GM18873 (cell line): ENCODE measurements at regions not wholly inside any gene's neighbourhood (a gene's known extent, or its start where the extent isn't known, plus 50 kb on each side); places are given as distances from the start of the nearest gene placed in this dataset.
A peak's percentile ranks its signal among the peaks of the same experiment; 100 is the strongest.
"Not testable (repeated sequence)": the region's sequence is repeated elsewhere in the genome, so short reads cannot be mapped to it uniquely, and the experiment has no call there.

Experiments
- ATAC-seq: cut with Tn5 transposase; IDR thresholded peaks from one replicate; pipeline ENCODE4 v1.9.1; 2021; ENCODE audit warnings: mild to moderate bottlenecking, moderate library complexity, moderate number of reproducible peaks; ENCODE audit not compliant: unreplicated experiment, low FRiP score

DNA sequence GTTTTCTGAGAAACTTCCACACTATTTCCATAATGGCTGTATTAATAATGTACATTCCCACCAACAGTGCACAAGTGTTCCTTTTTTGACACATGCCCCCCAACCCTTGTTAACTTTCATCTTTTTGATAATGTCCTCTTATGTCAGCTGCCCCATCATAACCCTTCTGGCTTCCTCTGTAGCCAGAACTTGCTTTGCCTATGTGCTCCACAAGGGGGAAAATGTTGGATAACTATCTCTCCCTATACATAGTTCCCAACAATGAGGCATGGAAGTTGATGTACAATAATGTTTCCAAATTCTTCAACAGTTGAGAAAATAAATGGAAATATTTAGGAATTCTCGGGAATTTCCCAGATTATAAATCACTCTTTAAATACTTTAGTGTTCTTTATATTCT is 142.9 kb downstream of the ASB9 start:
- ATAC-seq = no peak

GRCh38 chrX:15116900-15117299 is 153.0 kb downstream of the ASB9 start:
- ATAC-seq = no peak

- no peak for ATAC-seq
These were observed 154.9 kb downstream of the ASB9 start for GRCh38 chrX:15114743-15115566.

DNA sequence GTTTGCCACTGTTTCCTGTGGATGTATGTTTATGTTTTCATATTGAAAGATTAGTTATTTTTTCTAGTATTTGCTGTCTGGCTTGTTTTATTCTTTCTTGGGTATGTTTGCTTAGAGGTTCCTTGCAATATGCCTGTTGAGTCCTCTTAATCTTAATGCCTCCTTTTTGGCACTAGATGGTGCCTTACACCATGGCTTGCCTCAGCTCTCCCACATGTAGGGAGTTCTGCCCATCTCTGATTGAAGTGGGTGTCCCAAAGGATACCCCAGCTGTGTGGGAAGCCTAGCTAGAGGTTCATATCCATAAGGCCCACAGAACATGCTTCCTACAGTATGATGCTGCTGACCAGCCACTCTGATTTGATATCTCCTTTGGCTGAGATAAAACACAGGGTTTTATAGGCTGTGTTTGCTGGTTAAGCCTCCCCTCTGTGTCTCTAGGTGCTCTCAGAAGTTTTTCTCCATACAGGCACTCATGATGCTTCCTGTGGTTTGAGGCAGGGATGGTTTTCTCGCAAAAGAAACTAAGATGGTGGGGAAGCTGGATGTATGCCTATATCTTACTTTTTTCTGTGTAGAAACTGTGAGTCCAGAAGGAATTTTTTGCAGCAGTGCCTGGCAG is 162.4 kb downstream of the ASB9 start:
- no peak for ATAC-seq

GRCh38 chrX:15098505-15098904 is 171.4 kb downstream of the ASB9 start:
- no peak for ATAC-seq

GRCh38 chrX:15087747-15088146 is 182.1 kb downstream of the ASB9 start:
- no peak for ATAC-seq

- no peak for ATAC-seq
These were observed 196.6 kb downstream of the ASB9 start for GRCh38 chrX:15073313-15073712.

- ATAC-seq = no peak
These were observed 197.0 kb downstream of the ASB9 start for GRCh38 chrX:15072880-15073279.

DNA sequence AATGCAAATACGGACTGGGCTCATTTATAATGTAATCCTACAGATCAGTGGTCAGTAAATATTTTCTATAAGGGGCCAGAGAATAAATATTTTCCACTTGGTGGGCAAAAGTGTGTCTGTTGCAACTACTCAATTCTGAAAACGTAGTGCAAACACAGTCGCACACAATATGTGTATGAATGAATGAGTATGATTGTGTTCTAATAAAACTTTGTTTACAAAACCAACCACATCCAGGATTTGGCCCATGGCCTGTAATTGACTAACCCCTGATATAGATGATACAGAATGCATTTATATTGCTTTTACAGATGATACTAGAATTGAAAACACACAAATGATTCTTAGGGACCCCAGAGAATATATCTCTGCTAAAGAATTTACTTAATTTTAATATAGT is 197.6 kb downstream of the ASB9 start:
- no peak for ATAC-seq

DNA sequence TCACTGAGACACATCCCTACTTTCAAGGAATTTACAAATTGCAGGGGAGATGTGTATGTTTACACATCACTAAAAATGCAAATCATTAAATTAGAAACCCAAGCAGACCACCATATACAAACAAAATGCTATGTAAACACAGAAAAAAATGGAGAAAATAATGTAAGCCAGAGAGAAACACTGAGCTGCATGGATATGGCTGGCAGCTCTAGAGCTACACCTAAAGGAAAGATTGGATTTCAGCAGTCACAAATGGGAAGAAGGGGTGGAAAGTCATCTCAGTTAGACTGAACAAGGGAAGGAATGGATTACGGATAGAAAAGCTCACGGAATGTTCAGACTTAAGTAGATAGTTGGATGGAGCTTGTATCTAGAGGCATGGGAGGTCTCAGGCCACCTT is 186.3 kb downstream of the MOSPD2 start:
- ATAC-seq = no peak

GRCh38 chrX:15056044-15056443 is 182.8 kb downstream of the MOSPD2 start:
- no peak for ATAC-seq

DNA sequence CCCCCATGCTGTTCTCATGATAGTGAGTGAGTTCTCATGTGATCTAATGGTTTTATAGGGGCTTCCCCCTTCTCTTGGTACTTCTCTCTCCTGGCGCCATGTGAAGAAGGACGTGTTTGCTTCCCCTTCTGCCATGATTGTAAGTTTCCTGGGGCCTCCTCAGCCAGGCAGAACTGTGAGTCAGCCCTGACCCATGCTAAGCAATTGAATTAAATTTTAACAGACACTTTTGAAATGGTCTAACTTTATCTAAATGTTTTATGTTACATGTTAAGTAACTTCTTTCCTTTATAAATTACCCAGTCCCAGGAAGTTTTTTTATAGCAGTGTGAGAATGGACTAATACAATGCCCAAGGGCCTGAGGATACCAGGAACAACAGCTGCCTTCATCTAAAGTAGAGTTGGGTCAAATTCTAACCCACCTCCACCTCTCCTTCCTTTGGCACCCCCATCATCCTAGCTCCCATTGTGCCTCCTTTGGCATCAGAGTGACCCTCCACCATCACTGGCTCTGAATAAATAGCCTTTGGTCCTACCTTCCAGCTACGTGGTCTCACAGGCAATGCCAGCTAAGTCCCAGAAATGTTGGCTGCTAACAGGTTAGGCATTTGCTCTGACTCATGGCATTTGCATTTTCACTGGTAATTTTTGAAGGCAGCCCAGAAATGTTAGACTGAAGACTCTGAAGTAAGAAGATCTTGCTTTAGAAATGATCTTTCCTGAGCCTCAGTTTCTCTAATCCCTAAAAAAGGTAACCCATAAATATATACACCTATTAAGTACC is 182.1 kb downstream of the MOSPD2 start:
- no peak for ATAC-seq

- no peak for ATAC-seq
These were observed 177.2 kb downstream of the MOSPD2 start for GRCh38 chrX:15050395-15050794.

- ATAC-seq = peak; percentile 82
These were observed 170.3 kb downstream of the MOSPD2 start for GRCh38 chrX:15043538-15043937.

- no peak for ATAC-seq
These were observed 160.7 kb downstream of the MOSPD2 start for GRCh38 chrX:15033917-15034316.

- no peak for ATAC-seq
These were observed 144.3 kb downstream of the MOSPD2 start for GRCh38 chrX:15017491-15017890.

DNA sequence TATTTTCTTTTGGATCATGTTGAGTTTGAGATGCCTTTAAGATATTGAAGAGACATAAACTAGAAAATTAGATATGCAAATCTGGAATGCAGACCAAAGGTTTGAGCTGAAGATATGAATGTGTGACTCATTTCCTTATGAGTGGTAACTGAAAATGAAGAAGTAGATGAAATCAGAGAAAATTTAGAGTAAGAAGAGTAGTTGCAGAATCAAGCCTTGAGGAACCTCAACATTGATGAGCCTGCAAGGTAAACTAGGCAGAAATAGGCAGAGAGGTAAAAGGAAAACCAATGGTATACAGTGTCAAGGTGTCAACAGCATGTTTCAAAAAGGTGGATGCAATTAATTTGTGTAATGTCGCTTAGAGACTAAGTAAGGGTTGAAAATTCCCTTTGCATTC is 142.8 kb downstream of the MOSPD2 start:
- no peak for ATAC-seq

GRCh38 chrX:15014281-15014680 is 141.1 kb downstream of the MOSPD2 start:
- no peak for ATAC-seq

DNA sequence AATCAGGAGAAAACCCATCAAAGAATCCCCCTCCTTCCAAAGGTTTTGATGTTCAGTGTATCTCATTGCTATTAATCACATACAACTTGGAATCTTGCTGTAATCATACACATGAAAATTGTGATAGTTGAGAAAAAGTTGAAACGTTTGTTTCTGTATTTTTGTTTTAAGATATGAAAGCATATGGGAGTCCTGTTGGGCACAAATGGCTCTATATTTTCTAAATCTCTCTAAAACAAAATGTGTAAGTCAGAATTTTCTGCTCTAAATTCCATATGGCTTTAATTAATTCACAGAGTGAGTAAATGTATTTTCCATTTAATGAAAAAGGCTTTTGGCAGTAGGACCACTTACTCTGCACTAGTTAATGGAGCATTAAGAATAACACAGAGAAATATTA is 140.2 kb downstream of the MOSPD2 start:
- ATAC-seq = no peak

- ATAC-seq = no peak
These were observed 124.0 kb downstream of the MOSPD2 start for GRCh38 chrX:14997271-14997670.

- not testable (repeated sequence) for ATAC-seq
These were observed 111.2 kb downstream of the MOSPD2 start for GRCh38 chrX:14984425-14984824.
